Fibroblast of skin of right quadriceps (primary cell): ENCODE measurements at regions not wholly inside any gene's neighbourhood (a gene's known extent, or its start where the extent isn't known, plus 50 kb on each side); places are given as distances from the start of the nearest gene placed in this dataset.

Source experiments
- DNase-seq: peaks from one replicate; pipeline ENCODE4 v3.0.0-alpha.2; 2013

GRCh38 chr4:58551676-58552075, 1441.5 kb upstream of the IGFBP7 start:
- DNase-seq = no peak

GRCh38 chr4:58543465-58543864, 1433.3 kb upstream of the IGFBP7 start:
- no peak for DNase-seq

DNA sequence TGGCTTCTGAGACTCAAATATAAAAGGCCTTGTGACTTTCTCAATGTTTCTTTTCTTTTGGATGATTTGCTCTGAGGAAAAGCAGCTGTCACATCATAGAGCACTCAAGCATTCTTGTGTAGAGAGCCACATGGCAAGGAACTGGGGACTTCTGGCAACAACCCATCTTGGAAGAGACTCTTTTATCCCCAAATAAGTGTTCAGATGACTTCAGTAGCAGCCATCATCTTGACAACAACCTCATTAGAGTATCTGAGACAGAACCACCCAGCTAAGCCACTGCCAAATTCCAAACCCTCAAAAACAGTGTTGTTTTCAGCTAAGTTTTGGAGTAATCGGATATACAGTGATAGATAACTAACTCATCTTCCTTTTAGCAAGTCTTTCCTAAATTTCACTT, 1431.7 kb upstream of the IGFBP7 start:
- no peak for DNase-seq

- no peak for DNase-seq
These were observed 1412.7 kb upstream of the IGFBP7 start for GRCh38 chr4:58522765-58523382.

GRCh38 chr4:58515226-58515625, 1405.0 kb upstream of the IGFBP7 start:
- DNase-seq = no peak

DNA sequence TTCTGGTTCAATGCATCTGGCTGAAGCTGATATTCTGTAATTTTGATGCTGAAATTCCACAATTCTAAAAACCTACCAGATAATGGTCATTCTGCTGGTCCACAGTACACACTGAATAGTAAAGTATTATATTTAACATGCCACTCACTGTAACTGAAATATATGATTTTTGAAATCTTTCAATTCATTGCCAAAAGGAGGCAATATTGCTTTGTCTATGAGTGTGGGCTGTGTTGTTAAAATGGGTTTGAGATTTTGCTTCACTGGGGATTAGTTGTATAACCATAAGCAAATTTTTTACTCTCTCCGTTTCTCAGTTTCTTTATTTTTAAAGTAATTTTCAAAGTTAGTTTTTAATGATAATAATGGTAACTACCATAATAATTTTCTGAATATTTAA, 1404.1 kb upstream of the IGFBP7 start:
- DNase-seq = no peak

- no peak for DNase-seq
These were observed 1400.5 kb upstream of the IGFBP7 start for GRCh38 chr4:58510652-58511051.

- DNase-seq = no peak
These were observed 1396.9 kb upstream of the IGFBP7 start for GRCh38 chr4:58507079-58507478.

- no peak for DNase-seq
These were observed 1392.7 kb upstream of the IGFBP7 start for GRCh38 chr4:58502839-58503238.

DNA sequence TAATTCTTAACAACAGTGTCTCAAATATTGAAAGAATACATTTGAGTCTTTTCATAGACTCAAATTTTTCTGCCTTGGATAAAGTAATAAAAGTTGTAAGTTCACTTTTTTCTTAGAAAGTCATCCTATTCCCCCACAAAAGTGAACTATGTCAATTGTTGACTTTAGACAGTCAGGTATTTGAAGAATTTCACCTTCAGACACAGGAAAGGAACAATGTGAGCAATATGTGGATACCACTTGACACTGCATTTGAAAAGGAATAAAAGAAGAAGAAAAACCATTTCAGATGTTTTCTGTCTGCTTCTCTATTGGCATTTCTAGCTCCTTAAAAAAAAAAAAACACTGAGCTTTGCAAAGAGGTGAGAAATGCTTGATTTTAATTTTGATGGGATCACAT, 1389.0 kb upstream of the IGFBP7 start:
- no peak for DNase-seq

GRCh38 chr4:58491620-58492019, 1381.4 kb upstream of the IGFBP7 start:
- DNase-seq = no peak

DNA sequence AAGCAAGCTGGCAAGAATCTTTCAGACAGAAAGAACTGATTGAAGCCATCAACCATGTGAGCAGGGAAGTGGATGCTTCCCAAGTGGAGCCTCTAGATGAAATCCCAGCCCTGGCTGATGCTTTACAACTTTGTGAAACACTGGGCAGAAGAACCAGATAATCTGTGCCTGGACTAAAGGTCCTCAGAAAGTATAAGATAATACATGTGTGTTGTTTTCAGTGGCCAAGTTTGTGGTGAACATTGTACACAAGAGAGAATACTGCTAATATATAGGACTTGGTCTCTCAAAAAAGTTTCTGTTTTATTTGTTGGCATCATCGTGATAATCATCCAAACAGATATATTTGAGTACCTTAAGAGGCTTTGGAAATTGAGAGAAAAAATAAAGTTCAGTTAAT, 1367.8 kb upstream of the IGFBP7 start:
- DNase-seq = no peak

DNA sequence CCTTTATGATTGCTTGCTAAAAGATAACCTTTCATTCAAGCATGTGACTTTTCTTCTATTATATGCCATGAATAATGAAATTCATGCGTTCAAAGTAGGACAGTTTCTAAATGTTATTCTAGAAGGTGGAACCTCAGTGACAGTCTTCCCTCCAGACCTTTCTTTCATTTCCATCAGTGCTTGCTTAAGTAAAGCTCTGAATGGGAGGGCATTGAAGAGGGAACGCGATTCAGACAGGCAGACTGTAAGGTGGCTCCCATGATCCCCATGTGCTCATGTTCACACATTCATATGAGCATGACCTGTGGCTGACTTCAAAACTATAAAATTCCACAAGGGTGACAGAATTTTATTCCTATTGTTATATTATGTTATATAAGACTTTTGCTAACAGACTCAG, 1367.3 kb upstream of the IGFBP7 start:
- DNase-seq = no peak

DNA sequence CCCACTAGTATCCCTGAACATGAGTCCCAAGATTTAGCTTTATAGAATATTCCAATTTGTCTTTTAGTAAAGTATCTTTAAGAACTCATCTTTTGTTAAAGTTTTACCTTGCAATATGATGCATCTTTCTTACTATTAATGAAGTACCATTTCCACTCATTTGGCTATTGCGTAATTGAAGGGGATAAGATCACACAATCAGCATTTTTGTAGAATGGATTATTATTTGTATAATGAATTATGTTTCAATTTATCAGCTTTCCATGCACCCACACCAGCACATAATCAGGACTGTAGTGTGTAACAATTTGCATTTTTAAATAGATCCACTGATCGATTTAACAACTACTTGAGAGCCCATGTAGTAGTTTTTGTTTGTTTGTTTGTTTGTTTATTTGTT, 1364.9 kb upstream of the IGFBP7 start:
- no peak for DNase-seq

DNA sequence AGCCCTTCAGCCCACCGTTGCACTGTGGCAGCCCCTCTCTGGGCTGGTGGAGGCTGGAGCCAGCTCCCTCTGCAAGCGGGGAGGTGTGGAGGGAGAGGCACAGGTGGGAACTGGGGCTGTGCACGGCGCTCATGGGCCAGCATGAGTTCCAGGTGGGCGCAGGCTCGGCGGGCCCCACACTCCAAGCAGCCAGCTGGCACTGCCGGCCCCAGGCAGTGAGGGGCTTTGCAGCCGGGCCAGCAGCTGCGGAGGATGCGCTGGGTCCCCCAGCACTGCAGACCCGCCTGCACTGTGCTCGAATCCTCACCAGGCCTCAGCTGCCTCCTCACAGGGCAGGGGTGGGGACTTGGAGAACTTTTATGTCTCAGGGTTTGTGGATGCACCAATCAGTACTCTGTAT, 1354.8 kb upstream of the IGFBP7 start:
- DNase-seq = no peak

DNA sequence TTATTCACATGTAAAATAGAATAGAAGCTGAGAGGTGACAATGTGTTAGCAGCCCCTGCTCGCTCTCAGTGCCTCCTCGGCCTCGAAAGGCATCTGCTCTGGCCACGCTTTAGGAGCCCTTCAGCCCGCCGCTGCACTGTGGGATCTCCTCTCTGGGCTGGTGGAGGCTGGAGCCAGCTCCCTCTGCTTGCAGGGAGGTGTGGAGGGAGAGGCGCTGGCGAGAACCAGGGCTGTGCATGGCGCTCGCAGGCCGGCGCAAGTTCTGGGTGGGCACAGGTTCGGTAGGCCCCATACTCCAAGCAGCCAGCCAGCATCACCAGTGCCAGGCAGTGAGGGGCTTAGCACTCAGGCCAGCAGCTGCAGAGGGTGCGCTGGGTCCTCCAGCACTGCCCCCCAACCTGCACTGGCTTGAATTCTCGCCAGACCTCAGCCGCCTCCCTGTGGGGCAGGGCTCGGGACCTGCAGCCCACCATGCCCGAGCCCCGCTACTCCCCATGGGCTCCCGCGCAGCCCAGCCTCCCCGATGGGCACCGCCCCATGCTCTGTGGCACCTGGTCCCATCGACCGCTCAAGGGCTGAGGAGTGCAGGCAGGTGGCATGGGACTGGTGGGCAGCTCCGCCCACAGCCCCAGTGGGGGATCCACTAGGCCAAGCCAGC, 1346.7 kb upstream of the IGFBP7 start:
- DNase-seq = no peak

DNA sequence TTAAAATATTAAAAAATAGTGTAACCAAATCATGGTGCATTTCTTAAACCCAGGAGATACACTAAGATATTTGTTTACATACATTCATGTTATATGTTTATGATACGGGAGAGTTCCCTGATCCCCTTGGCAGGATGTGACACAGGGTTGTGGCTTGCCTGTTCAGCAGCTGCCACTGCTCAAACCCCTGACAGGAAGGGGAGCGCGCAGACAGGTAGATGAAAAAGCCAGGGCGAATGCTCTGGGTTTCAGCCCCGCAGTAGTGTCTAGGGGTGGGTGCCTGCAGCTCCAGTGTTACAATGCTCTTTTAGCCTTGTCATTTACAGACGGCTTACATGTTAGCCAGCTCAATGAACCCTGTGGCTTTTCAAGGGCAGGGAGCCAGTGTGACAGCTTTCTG, 1343.8 kb upstream of the IGFBP7 start:
- DNase-seq = no peak

DNA sequence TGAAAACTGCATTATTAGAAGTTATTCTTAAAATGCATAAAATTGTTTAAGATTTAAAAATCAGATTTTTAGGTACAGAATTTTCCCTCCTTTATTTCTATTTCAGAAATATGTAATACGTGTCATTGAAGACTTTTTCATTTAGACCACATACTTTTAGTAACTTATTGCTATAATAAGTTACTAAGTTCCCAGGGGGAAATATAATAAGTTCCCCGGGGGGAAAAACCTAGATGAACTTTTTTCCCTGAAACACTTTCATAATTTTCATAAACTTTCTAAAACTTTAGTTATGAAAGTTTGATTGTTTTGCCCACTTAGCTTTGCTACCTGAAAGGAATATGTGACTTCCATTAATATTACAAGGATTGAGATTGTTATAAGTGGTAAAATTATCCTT, 1341.5 kb upstream of the IGFBP7 start:
- no peak for DNase-seq

- no peak for DNase-seq
These were observed 1325.7 kb upstream of the IGFBP7 start for GRCh38 chr4:58435871-58436270.

DNA sequence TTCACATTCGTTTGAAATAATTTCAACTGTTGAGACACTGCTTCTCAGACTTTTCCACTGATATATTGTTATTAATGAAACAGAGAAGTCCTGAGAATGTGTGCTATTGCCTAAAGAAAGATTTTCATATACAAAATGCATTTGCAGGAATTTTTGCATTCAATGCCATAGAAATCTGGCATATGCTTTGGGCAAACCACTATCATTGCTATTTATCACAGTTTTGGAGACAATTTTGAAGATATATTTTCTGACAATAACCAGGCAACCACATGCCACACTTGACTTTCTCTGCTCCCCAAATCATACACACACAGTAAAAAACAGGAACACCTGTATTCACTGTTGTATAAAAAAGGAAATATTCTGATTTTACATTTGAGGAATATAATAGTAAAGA, 1303.7 kb upstream of the IGFBP7 start:
- no peak for DNase-seq

DNA sequence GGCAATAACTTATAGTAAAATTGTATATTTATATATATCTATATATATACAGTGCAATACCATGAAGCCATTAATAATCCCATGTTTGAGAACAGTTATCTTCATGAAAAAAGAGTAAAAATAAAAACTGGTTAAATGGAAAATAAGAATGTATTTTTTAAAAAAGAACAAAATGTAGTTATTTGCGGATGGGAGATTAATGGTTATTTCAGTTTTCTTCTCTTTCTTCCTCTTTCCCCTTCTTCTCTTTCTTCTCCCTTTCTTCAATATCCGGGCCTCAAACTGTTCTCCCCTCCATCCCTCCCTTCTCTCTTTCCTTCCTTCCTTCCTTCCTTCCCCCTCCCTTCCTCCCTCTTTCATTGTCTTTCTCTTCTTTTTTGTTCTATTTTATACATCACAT, 1301.7 kb upstream of the IGFBP7 start:
- DNase-seq = no peak

DNA sequence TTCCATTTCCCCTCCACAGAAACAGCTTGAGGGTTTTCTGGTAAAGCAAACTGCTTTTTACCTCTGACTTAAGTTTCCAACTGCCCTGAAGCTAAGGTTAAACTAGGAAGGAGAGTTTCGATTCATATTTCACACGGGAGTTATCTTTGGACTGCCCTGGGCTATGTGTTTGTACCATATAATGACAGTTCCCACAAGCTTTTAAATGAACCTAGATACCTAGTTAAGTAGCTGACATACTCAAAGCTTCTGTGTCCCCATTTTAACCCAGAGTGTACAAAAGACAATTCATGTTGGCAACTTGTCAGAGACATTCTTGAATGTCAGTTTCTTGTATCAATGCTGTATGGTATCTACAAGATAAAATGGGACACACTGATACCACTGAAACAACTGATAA, 1296.6 kb upstream of the IGFBP7 start:
- DNase-seq = no peak

- DNase-seq = no peak
These were observed 1258.0 kb upstream of the IGFBP7 start for GRCh38 chr4:58368221-58368620.

DNA sequence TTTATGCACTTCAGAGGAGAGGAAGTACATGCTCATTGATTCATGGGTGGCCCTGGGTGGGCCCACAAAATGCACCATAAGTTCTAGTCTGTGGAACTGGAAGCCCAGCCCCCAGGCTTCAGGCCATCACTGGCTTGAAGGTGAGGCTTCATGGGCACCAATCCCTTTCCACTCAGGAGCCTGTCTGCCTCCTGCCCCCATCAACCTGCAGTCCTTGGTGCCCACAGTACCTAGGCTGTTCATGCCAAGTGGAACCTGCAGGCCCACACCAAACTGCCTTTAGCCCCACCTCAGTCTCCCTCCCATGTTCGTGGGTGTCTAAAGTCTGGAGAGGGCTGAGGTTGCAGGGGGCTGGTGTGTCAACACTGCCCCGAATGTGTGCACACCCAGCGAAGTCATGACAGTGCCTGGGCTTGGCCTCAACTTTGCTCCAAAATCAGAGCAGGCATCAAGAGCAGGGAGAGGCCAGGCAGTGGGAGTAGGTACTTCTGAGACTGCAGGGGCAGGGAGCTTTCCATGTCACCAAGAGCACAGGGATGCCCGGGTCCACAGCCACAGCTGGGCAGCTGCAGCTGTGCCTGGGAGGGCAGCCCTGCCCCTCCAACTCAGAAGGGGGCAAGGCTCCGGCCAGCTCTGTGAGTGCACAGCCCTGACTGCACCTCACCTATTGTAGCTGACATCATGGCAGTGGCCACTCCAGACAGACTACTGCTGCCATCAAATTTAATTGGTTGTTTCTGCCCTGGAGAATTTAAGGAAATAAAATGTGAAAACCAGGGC, 1250.4 kb upstream of the IGFBP7 start:
- DNase-seq = no peak
